A673 (cell line): ENCODE measurements at regions not wholly inside any gene's neighbourhood (a gene's known extent, or its start where the extent isn't known, plus 50 kb on each side); places are given as distances from the start of the nearest gene placed in this dataset.

Source experiments
- EZH2 ChIP-seq: fragments of 200-600 bp; sonication (generic); IDR thresholded peaks from 2 replicates; pipeline ENCODE4 v1.6.1; 2017; ENCODE audit warnings: borderline replicate concordance, low read depth, mild to moderate bottlenecking, mixed read lengths, antibody characterized with exemption, low read length; ENCODE audit not compliant: poor library complexity, severe bottlenecking
- TF ChIP-seq, protein P1 (sequence below): fragments of 300-800, 200-600 bp; sonication (generic); conservative IDR thresholded peaks from 2 replicates; pipeline ENCODE4 v1.5.1; 2017; ENCODE audit warnings: low read depth, mild to moderate bottlenecking, antibody characterized with exemption, low read length, moderate library complexity, mixed read lengths

DNA sequence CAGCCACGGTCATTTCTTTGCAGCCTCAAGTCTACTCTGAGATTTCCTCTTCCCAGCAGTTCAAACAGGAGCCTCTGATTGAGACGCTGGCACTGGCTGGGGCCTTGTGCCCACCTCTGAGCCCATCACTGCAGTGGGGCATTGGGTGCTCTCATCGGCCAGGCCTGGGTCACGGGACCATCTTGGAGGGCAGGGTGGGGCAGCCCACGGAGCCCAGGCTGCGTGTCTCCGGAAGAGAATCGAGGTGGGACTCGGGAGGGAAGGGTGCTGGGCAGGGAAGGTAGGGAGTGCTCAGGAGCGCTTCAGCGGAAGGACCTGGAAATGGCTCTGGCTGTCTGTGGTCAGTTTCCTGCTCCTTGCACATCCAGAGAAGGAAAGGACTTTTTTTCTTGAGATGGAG lies 82.4 kb downstream of the RTP5 start:
- TF ChIP-seq, protein P1, sequence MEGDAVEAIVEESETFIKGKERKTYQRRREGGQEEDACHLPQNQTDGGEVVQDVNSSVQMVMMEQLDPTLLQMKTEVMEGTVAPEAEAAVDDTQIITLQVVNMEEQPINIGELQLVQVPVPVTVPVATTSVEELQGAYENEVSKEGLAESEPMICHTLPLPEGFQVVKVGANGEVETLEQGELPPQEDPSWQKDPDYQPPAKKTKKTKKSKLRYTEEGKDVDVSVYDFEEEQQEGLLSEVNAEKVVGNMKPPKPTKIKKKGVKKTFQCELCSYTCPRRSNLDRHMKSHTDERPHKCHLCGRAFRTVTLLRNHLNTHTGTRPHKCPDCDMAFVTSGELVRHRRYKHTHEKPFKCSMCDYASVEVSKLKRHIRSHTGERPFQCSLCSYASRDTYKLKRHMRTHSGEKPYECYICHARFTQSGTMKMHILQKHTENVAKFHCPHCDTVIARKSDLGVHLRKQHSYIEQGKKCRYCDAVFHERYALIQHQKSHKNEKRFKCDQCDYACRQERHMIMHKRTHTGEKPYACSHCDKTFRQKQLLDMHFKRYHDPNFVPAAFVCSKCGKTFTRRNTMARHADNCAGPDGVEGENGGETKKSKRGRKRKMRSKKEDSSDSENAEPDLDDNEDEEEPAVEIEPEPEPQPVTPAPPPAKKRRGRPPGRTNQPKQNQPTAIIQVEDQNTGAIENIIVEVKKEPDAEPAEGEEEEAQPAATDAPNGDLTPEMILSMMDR, result no peak
- no peak for TF ChIP-seq EZH2
